ENCODE measurements at regions not wholly inside any gene's neighbourhood (a gene's known extent, or its start where the extent isn't known, plus 50 kb on each side); places are given as distances from the start of the nearest gene placed in this dataset.

GRCh38 chr9:1490341-1491232, 440.4 kb downstream of the DMRT2 start:
- TF ChIP-seq POLR2A (IDR thresholded peaks at IDR 0.05; ENCODE audit: extremely low read depth, insufficient read length) (no peak), MAX (IDR thresholded peaks at IDR 0.05; ENCODE audit: low read depth, low read length) (no peak)
- TF ChIP-seq, protein P1, sequence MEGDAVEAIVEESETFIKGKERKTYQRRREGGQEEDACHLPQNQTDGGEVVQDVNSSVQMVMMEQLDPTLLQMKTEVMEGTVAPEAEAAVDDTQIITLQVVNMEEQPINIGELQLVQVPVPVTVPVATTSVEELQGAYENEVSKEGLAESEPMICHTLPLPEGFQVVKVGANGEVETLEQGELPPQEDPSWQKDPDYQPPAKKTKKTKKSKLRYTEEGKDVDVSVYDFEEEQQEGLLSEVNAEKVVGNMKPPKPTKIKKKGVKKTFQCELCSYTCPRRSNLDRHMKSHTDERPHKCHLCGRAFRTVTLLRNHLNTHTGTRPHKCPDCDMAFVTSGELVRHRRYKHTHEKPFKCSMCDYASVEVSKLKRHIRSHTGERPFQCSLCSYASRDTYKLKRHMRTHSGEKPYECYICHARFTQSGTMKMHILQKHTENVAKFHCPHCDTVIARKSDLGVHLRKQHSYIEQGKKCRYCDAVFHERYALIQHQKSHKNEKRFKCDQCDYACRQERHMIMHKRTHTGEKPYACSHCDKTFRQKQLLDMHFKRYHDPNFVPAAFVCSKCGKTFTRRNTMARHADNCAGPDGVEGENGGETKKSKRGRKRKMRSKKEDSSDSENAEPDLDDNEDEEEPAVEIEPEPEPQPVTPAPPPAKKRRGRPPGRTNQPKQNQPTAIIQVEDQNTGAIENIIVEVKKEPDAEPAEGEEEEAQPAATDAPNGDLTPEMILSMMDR (IDR thresholded peaks at IDR 0.05; ENCODE audit: low read depth, low read length), result no peak

All from NB4 (cell line).